GM21423 (cell line): ENCODE measurements at regions not wholly inside any gene's neighbourhood (a gene's known extent, or its start where the extent isn't known, plus 50 kb on each side); places are given as distances from the start of the nearest gene placed in this dataset.

Experiments
- ATAC-seq: cut with Tn5 transposase; IDR thresholded peaks from one replicate; pipeline ENCODE4 v1.9.1; 2021; ENCODE audit warnings: mild to moderate bottlenecking, moderate library complexity; ENCODE audit not compliant: unreplicated experiment

GRCh38 chr6:90874931-90875330 lies 288.1 kb upstream of the MAP3K7 start:
- ATAC-seq = no peak

- no peak for ATAC-seq
Observed at GRCh38 chr6:90872981-90873380, 286.1 kb upstream of the MAP3K7 start.

GRCh38 chr6:90870561-90870960 lies 283.7 kb upstream of the MAP3K7 start:
- no peak for ATAC-seq

GRCh38 chr6:90868656-90869055 lies 281.8 kb upstream of the MAP3K7 start:
- no peak for ATAC-seq

GRCh38 chr6:90868256-90868655 lies 281.4 kb upstream of the MAP3K7 start:
- no peak for ATAC-seq

- ATAC-seq = no peak
Observed at GRCh38 chr6:90865513-90865912, 278.6 kb upstream of the MAP3K7 start.

GRCh38 chr6:90863043-90863442 lies 276.2 kb upstream of the MAP3K7 start:
- ATAC-seq = no peak

- ATAC-seq = no peak
Observed at GRCh38 chr6:90860822-90861601, 274.1 kb upstream of the MAP3K7 start.

GRCh38 chr6:90859612-90860011 lies 272.7 kb upstream of the MAP3K7 start:
- ATAC-seq = no peak

- no peak for ATAC-seq
Observed at GRCh38 chr6:90859056-90859455, 272.2 kb upstream of the MAP3K7 start.

- ATAC-seq = no peak
Observed at GRCh38 chr6:90849686-90850085, 262.8 kb upstream of the MAP3K7 start.

- no peak for ATAC-seq
Observed at GRCh38 chr6:90846824-90847223, 260.0 kb upstream of the MAP3K7 start.

GRCh38 chr6:90835596-90836212 lies 248.8 kb upstream of the MAP3K7 start:
- ATAC-seq = no peak

GRCh38 chr6:90829311-90829710 lies 242.4 kb upstream of the MAP3K7 start:
- no peak for ATAC-seq

GRCh38 chr6:90820436-90820835 lies 233.6 kb upstream of the MAP3K7 start:
- ATAC-seq = no peak

GRCh38 chr6:90819483-90819882 lies 232.6 kb upstream of the MAP3K7 start:
- ATAC-seq = no peak

- ATAC-seq = no peak
Observed at GRCh38 chr6:90818163-90818562, 231.3 kb upstream of the MAP3K7 start.

- no peak for ATAC-seq
Observed at GRCh38 chr6:90816764-90817163, 229.9 kb upstream of the MAP3K7 start.

GRCh38 chr6:90811596-90812226 lies 224.8 kb upstream of the MAP3K7 start:
- ATAC-seq = no peak

- no peak for ATAC-seq
Observed at GRCh38 chr6:90809035-90809434, 222.2 kb upstream of the MAP3K7 start.

- no peak for ATAC-seq
Observed at GRCh38 chr6:90807791-90808701, 221.2 kb upstream of the MAP3K7 start.
